Muscle of leg (tissue), 3 donors: ENCODE measurements at regions not wholly inside any gene's neighbourhood (a gene's known extent, or its start where the extent isn't known, plus 50 kb on each side); places are given as distances from the start of the nearest gene placed in this dataset.
"Not testable (repeated sequence)": the region's sequence is repeated elsewhere in the genome, so short reads cannot be mapped to it uniquely, and the experiment has no call there.

Experiments
- DNase-seq: peaks from one replicate; pipeline ENCODE4 v3.0.0; 2013
- H3K27ac ChIP-seq: one replicate; pipeline ENCODE4 v1.5.1; 2013; ENCODE audit warnings: mild to moderate bottlenecking, low read length, control low read depth
- H3K27me3 ChIP-seq: one replicate; pipeline ENCODE4 v1.6.1; 2013; ENCODE audit warnings: low read length; ENCODE audit not compliant: control insufficient read depth, insufficient read depth
- H3K36me3 ChIP-seq: one replicate; pipeline ENCODE4 v1.6.1; 2013; ENCODE audit warnings: low read length; ENCODE audit not compliant: control insufficient read depth, insufficient read depth
- H3K4me1 ChIP-seq: one replicate; pipeline ENCODE4 v1.6.1; 2013; ENCODE audit warnings: low read length; ENCODE audit not compliant: control insufficient read depth, insufficient read depth
- H3K4me3 ChIP-seq: one replicate; pipeline ENCODE4 v1.5.1; 2013; ENCODE audit warnings: low read length, control low read depth
- H3K9me3 ChIP-seq: replicated peaks from 2 replicates; pipeline ENCODE4 v1.6.1; 2013; ENCODE audit warnings: low read depth, low read length; ENCODE audit not compliant: control insufficient read depth
- WGBS: methylation state at CpG from one replicate; pipeline ENCODE4 v1.1.5; 2013; ENCODE audit warnings: missing lambda C conversion rate; ENCODE audit not compliant: insufficient coverage; 5-methylcytosine and 5-hydroxymethylcytosine counted together

DNA sequence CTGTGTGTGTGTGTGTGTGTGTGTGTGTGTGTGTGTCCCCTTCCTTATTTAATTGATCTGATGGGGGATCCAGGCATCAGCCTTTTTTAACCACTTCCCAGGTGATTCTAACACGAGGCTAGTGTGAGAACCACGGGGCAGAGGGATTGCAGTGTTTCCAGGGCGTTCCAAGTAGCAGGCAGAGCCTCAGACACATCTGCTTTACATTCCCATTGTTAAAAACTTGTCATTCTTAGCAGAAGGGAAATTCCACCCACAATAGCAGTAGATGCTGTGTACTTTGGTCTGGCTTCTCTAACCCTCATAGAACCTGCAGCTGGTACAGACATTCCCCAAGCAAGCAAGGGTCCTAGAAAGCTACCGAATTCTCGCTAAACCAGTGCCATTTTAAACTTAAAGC, 81.9 kb upstream of the SLC30A5 start:
- H3K4me1 ChIP-seq = no peaks in the 10 kb centered on the region
- no peaks in the 10 kb centered on the region for H3K36me3 ChIP-seq
- no peaks in the 10 kb centered on the region for H3K9me3 ChIP-seq
- 25% methylated on average over 3 of the region's 5 CpGs for WGBS
- DNase-seq = peak; percentile 29
- H3K27ac ChIP-seq = no peak overlapping the region
- no peaks in the 10 kb centered on the region for H3K27me3 ChIP-seq
- H3K4me3 ChIP-seq = no peak overlapping the region

DNA sequence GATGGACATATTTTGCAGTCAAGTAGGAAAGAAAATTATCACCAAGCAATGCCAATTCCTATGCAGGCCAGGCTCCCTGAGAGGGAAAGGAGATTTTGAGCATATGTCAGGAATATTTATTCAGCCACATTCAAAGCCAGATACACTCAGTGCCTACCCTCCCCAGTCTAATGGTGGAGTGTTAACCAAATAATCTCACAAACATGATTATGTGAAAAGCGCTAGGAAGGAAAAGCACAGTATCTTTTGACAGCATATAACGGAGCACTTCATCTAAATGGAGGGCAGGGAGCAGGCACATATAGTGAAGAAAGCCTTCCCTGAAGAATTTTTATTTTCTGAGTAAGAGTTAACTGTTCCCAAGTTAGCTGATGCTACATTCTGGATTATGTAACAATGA, 80.3 kb upstream of the SLC30A5 start:
- WGBS = no CpG with 5 or more reads among the region's 2 CpGs
- H3K4me1 ChIP-seq = no peaks in the 10 kb centered on the region
- no peaks in the 10 kb centered on the region for H3K9me3 ChIP-seq

DNA sequence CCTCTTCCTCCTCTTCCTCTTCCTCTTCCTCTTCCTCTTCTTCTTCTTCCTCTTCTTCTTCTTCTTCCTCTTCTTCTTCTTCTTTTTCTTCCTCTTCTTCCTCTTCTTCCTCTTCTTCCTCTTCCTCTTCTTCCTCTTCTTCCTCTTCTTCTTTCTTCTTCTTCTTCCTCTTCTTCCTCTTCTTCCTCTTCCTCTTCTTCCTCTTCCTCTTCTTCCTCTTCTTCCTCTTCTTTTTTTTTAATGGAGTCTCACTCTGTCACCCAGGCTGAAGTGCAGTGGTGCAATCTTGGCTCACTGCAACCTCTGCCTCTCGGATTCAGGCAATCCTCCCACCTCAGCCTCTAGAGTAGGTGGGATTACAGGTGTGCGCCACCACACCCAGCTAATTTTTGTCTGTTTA, 79.8 kb upstream of the SLC30A5 start:
- H3K4me3 ChIP-seq, H3K27me3 ChIP-seq, H3K27ac ChIP-seq, H3K9me3 ChIP-seq, H3K4me1 ChIP-seq, DNase-seq, H3K36me3 ChIP-seq: not testable (repeated sequence)
- WGBS = no CpG with 5 or more reads among the region's 2 CpGs

More for the DNA sequence above, 80.3 kb upstream of the SLC30A5 start:
- H3K27me3 ChIP-seq = no peaks in the 10 kb centered on the region
- H3K4me3 ChIP-seq = no peak overlapping the region
- DNase-seq = no peak
- H3K36me3 ChIP-seq = no peaks in the 10 kb centered on the region
- no peak overlapping the region for H3K27ac ChIP-seq

DNA sequence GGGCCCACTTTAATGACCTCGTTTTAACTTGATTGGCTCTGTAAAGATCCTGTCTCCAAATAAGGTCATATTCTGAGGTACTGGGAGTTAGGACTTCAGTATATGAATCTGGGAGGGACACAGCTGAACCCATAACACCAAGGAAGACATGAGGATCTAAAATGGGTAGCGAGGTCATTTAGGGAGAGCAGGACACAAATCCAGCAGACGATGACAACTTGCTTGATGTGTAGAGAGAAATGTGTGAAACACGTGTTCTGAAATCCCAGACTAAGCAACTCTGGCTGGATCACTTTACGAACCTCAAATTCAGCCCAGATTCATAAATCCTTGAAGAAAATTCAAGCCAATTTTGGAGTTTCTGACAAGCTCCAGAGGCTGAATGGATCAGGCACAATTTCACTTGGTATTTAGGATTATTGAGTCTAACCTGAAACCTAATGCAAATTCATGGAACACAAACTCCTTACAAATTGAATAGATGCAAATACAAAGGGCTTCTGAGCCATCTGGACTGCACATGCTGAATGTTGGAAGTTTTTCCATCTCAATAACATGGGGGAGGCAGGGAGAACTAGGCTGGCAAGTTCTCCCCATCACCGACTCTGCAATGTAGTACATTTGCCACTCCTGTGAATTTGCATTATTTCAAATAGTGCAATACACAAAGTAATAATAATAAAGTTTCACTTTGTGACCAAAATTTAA, 74.0 kb upstream of the SLC30A5 start:
- no peaks in the 10 kb centered on the region for H3K27me3 ChIP-seq
- no peak overlapping the region for H3K4me3 ChIP-seq
- H3K27ac ChIP-seq = no peak overlapping the region
- 38% methylated on average over 1 of the region's 6 CpGs for WGBS
- DNase-seq = peak; percentile 10
- H3K36me3 ChIP-seq = no peaks in the 10 kb centered on the region
- no peaks in the 10 kb centered on the region for H3K9me3 ChIP-seq
- no peaks in the 10 kb centered on the region for H3K4me1 ChIP-seq

DNA sequence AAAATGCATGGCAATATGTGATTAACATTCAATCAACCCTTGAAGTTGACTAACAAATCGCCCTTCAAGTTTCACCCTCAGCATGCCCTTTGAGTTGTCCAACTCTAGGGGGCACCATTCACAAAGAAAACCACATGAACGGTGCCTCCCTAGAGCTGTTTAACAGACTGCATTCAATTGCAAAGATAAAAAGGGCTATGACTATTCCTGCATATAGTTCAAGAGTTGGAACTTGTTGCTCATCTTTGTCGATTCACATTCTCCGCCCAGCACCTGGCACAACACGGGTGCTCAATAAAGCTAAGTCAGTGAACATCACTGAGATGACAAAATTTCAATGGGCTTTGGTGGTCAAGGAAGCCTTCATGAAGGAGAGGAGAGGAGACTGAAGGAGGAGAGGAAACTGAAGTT, 69.6 kb upstream of the SLC30A5 start:
- Histone ChIP-seq H3K27me3 (no peaks in the 10 kb centered on the region), H3K4me1 (no peaks in the 10 kb centered on the region), H3K27ac (no peak overlapping the region), H3K4me3 (no peak overlapping the region), H3K36me3 (no peaks in the 10 kb centered on the region), H3K9me3 (no peaks in the 10 kb centered on the region)
- 63% methylated on average over 4 of the region's 5 CpGs for WGBS
- DNase-seq = no peak

DNA sequence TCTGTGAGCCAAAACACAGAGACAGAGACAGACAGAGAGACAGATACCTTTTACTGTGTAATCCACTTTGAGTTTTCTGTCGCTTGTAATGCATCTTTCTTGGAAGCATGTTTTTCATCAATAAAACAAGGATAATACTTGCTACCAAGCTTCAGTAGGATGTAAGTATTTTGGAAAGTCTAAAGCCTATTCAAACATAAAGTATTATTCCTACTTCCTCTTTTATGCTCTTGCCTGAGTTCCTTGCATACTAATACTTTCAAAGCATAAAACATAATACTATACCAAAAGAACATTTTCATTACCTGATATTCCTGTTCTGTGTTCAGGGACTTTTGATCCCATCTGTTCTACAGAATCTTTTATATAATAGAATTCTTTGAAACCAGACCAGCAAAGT, 64.5 kb upstream of the SLC30A5 start:
- H3K27me3 ChIP-seq = no peaks in the 10 kb centered on the region
- no peaks in the 10 kb centered on the region for H3K9me3 ChIP-seq
- H3K27ac ChIP-seq = no peak overlapping the region
- H3K36me3 ChIP-seq = no peaks in the 10 kb centered on the region
- no peak overlapping the region for H3K4me3 ChIP-seq
- DNase-seq = no peak
- no CpG with 5 or more reads among the region's 1 CpG for WGBS
- H3K4me1 ChIP-seq = no peaks in the 10 kb centered on the region

DNA sequence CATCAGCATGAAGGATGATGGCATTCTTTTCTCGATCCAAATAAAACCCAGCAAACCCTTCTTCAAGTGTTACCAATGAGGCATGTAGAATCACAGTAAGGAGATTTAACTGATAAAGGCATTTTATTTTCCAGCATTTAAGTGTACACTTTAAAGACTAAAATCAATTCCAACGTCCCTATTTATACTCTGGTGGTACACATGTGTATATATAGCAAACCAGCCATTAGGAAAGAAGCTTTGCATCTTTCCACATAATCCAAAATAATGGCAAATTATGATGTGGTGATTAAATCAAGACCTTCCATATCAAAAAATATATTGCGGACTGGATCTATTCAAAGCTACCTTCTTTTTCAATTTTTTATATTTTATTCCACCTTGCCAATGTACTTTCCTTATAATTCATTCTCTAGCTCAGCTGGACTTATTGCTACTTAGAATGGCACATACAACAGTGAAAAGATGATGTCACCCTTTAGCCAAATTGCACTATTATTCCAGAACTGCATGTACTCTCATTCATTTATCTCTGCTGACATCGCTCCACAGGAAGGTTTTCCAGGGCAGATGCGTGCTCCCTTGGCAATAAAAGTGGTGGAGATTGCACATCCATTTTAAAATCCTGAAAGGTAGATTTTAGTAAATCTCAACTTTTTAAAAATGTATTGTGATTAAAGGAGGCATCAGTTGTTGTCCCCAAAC, 63.3 kb upstream of the SLC30A5 start:
- Histone ChIP-seq H3K4me1 (no peaks in the 10 kb centered on the region), H3K4me3 (no peak overlapping the region), H3K27me3 (no peaks in the 10 kb centered on the region), H3K27ac (no peak overlapping the region), H3K36me3 (no peaks in the 10 kb centered on the region), H3K9me3 (no peaks in the 10 kb centered on the region)
- no CpG with 5 or more reads among the region's 5 CpGs for WGBS
- DNase-seq = no peak

DNA sequence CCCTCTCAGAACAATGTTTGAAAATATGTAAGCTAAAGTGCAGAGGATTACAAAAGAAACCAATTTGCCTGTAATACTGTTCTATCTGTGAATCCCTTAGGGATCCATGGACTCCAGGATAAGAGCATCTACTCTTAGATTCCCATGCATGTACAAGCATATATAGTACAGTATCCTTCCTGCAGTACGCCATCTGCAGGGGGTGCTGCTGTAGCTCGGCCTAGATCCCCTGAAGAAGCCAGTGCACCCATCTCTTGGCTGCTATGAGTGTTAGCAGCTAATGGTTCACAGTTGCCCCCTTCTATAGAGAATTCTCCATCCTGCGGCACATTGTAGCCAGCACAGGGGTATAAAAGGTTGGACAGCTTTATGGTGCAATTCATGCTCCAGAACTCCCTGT, 61.8 kb upstream of the SLC30A5 start:
- no peaks in the 10 kb centered on the region for H3K4me1 ChIP-seq
- DNase-seq = no peak
- 67% methylated on average over 3 of the region's 3 CpGs for WGBS
- no peaks in the 10 kb centered on the region for H3K27me3 ChIP-seq
- H3K27ac ChIP-seq = no peak overlapping the region
- H3K4me3 ChIP-seq = no peak overlapping the region
- no peaks in the 10 kb centered on the region for H3K9me3 ChIP-seq
- no peaks in the 10 kb centered on the region for H3K36me3 ChIP-seq

DNA sequence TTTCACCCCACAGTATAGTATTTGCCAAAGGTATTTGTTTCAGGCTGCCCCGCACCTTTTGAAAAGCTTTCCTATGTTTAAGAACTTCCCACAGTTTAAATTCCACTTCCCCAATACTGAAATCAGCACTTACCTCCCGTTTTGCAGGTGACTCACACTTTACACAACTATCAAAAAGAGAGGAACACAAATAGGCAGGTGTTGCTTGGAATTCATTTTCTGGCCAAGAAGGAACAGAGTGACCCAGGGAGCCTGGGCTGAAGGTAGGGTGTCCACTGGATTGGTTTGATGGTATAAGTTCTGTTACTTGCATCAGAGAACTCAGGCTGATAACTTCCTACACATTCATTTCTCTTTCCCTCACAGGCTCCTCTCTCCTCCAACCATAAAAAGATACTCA, 60.1 kb upstream of the SLC30A5 start:
- Histone ChIP-seq H3K4me3 (no peak overlapping the region), H3K27ac (no peak overlapping the region), H3K9me3 (no peaks in the 10 kb centered on the region), H3K4me1 (no peaks in the 10 kb centered on the region), H3K27me3 (no peaks in the 10 kb centered on the region), H3K36me3 (no peaks in the 10 kb centered on the region)
- no CpG with 5 or more reads among the region's 2 CpGs for WGBS
- no peak for DNase-seq

DNA sequence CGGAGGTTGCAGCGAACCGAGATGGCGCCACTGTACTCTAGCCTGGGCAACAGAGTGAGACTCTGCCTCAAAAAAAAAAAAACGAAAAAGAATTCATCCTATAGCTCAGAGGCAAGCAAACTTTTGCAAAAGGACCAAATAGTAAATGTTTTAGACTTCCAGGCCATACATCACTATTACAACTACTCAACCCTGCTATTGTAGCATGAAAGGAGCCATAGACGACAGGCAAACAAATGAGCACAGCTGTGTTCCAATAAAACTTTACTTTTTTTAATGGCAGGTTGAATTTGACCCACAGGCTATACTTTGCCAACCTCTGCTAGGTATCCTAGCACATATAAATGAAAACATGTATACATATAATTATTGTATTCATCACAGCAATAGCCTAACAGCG, 58.9 kb upstream of the SLC30A5 start:
- Histone ChIP-seq H3K36me3 (no peaks in the 10 kb centered on the region), H3K27ac (no peak overlapping the region), H3K4me3 (no peak overlapping the region), H3K9me3 (no peaks in the 10 kb centered on the region), H3K4me1 (no peaks in the 10 kb centered on the region), H3K27me3 (no peaks in the 10 kb centered on the region)
- DNase-seq = no peak
- 100% methylated on average over 1 of the region's 7 CpGs for WGBS
